Neural progenitor cell (in vitro differentiated cells): ENCODE measurements at regions not wholly inside any gene's neighbourhood (a gene's known extent, or its start where the extent isn't known, plus 50 kb on each side); places are given as distances from the start of the nearest gene placed in this dataset.

ENCODE experiments used
- DNase-seq: peaks from one replicate; pipeline ENCODE4 v3.0.0-alpha.2; 2016; ENCODE audit warnings: low spot score
- H2AFZ ChIP-seq: fragments of 200-600 bp; sonication (generic); replicated peaks from 2 replicates; pipeline ENCODE4 v1.6.1; 2016; ENCODE audit warnings: antibody characterized with exemption
- H3F3A ChIP-seq: fragments of 200-600 bp; sonication (generic); 2 replicates; pipeline ENCODE4 v1.6.1; 2016; ENCODE audit warnings: antibody characterized with exemption, low read depth
- H3K27ac ChIP-seq: fragments of 200-600 bp; sonication (generic); 2 replicates; pipeline ENCODE4 v1.5.1; 2016; ENCODE audit warnings: mild to moderate bottlenecking
- H3K27me3 ChIP-seq: fragments of 200-600 bp; sonication (generic); 2 replicates; pipeline ENCODE4 v1.6.1; 2016; ENCODE audit warnings: mild to moderate bottlenecking, moderate library complexity
- H3K36me3 ChIP-seq: fragments of 200-600 bp; sonication (generic); 2 replicates; pipeline ENCODE4 v1.5.1; 2016
- H3K4me1 ChIP-seq: fragments of 200-600 bp; sonication (generic); 2 replicates; pipeline ENCODE4 v1.6.1; 2016; ENCODE audit warnings: mixed run types
- H3K4me2 ChIP-seq: fragments of 200-600 bp; sonication (generic); 2 replicates; pipeline ENCODE4 v1.6.1; 2016
- H3K4me3 ChIP-seq: fragments of 200-600 bp; sonication (generic); 2 replicates; pipeline ENCODE4 v1.5.1; 2016
- H3K79me2 ChIP-seq: fragments of 200-600 bp; sonication (generic); 2 replicates; pipeline ENCODE4 v1.6.1; 2016; ENCODE audit warnings: low read depth
- H3K9ac ChIP-seq: fragments of 200-600 bp; sonication (generic); 2 replicates; pipeline ENCODE4 v1.6.1; 2016
- H3K9me3 ChIP-seq: fragments of 200-600 bp; sonication (generic); 2 replicates; pipeline ENCODE4 v1.5.1; 2016; ENCODE audit warnings: low read depth
- H4K20me1 ChIP-seq: fragments of 200-600 bp; sonication (generic); 2 replicates; pipeline ENCODE4 v1.6.1; 2016; ENCODE audit warnings: low read depth
- H3K27ac Mint-ChIP-seq: 3 replicates; pipeline ENCODE4 v1.8.0; 2021; ENCODE audit warnings: mixed read lengths
- H3K27me3 Mint-ChIP-seq: 2 replicates; pipeline ENCODE4 v1.8.0; 2022; ENCODE audit warnings: low read depth, mild to moderate bottlenecking, inconsistent platforms, moderate library complexity, mixed read lengths; ENCODE audit not compliant: insufficient read depth
- H3K36me3 Mint-ChIP-seq: 3 replicates; pipeline ENCODE4 v1.8.0; 2021; ENCODE audit warnings: mixed read lengths
- H3K4me1 Mint-ChIP-seq: 3 replicates; pipeline ENCODE4 v1.8.0; 2021; ENCODE audit warnings: mixed read lengths
- H3K4me3 Mint-ChIP-seq: 3 replicates; pipeline ENCODE4 v1.8.0; 2021; ENCODE audit warnings: mild to moderate bottlenecking, moderate library complexity, mixed read lengths
- H3K9me3 Mint-ChIP-seq: 3 replicates; pipeline ENCODE4 v1.8.0; 2020; ENCODE audit warnings: mixed read lengths
- CTCF ChIP-seq: fragments of 200-600 bp; sonication (generic); IDR thresholded peaks from 2 replicates; pipeline ENCODE4 v1.5.1; 2017; ENCODE audit warnings: antibody characterized with exemption, mild to moderate bottlenecking
- EZH2 ChIP-seq: fragments of 200-600 bp; sonication (generic); IDR thresholded peaks from 2 replicates; pipeline ENCODE4 v1.6.1; 2017; ENCODE audit warnings: antibody characterized with exemption, mild to moderate bottlenecking, moderate library complexity
- EZH2phosphoT487 ChIP-seq: fragments of 200-600 bp; sonication (generic); IDR thresholded peaks from 2 replicates; pipeline ENCODE4 v1.6.1; 2017; ENCODE audit warnings: antibody characterized with exemption

GRCh38 chr1:238898856-238899255 lies 487.5 kb upstream of the CHRM3 start:
- Histone ChIP-seq H3K9ac (no peak overlapping the region), H3K36me3 (no peaks in the 10 kb centered on the region), H3K9me3 (no peaks in the 10 kb centered on the region), H3K79me2 (no peaks in the 10 kb centered on the region), H3K27me3 (no peaks in the 10 kb centered on the region), H3K4me2 (no peak overlapping the region), H3K4me3 (no peak overlapping the region), H3K27ac (no peak overlapping the region), H2AFZ (no peak overlapping the region), H3F3A (no peaks in the 10 kb centered on the region), H4K20me1 (no peaks in the 10 kb centered on the region), H3K4me1 (no peaks in the 10 kb centered on the region)
- TF ChIP-seq EZH2phosphoT487 (no peak), EZH2 (no peak), CTCF (no peak)
- no peaks in the 10 kb centered on the region for H3K4me1 Mint-ChIP-seq
- peaks cover 8% of the 10 kb centered on the region for H3K27me3 Mint-ChIP-seq
- DNase-seq = no peak
- no peak overlapping the region for H3K4me3 Mint-ChIP-seq
- no peak overlapping the region for H3K27ac Mint-ChIP-seq
- H3K36me3 Mint-ChIP-seq = peaks cover 2% of the 10 kb centered on the region
- H3K9me3 Mint-ChIP-seq = peaks cover 13% of the 10 kb centered on the region

GRCh38 chr1:238895911-238896310 lies 490.5 kb upstream of the CHRM3 start:
- no peak for TF ChIP-seq EZH2phosphoT487
- no peaks in the 10 kb centered on the region for H3F3A ChIP-seq
- H3K9ac ChIP-seq = no peak overlapping the region
- H3K9me3 ChIP-seq = no peaks in the 10 kb centered on the region
- H3K4me1 ChIP-seq = no peaks in the 10 kb centered on the region
- H3K4me3 ChIP-seq = no peak overlapping the region
- Mint-ChIP-seq H3K27me3 (peaks cover 7% of the 10 kb centered on the region), H3K36me3 (no peaks in the 10 kb centered on the region), H3K4me1 (no peaks in the 10 kb centered on the region), H3K27ac (no peak overlapping the region), H3K4me3 (no peak overlapping the region), H3K9me3 (no peaks in the 10 kb centered on the region)
- H3K4me2 ChIP-seq = no peak overlapping the region
- no peak for DNase-seq
- H4K20me1 ChIP-seq = no peaks in the 10 kb centered on the region
- H3K27ac ChIP-seq = no peak overlapping the region
- H3K79me2 ChIP-seq = no peaks in the 10 kb centered on the region
- no peaks in the 10 kb centered on the region for H3K27me3 ChIP-seq
- no peaks in the 10 kb centered on the region for H3K36me3 ChIP-seq
- no peak overlapping the region for H2AFZ ChIP-seq

- Histone ChIP-seq H3K27me3 (no peaks in the 10 kb centered on the region), H3K27ac (no peak overlapping the region), H3K4me2 (no peak overlapping the region), H3K36me3 (no peaks in the 10 kb centered on the region), H3K9me3 (no peaks in the 10 kb centered on the region), H3F3A (no peaks in the 10 kb centered on the region), H3K4me1 (no peaks in the 10 kb centered on the region), H2AFZ (no peak overlapping the region), H3K9ac (no peak overlapping the region), H4K20me1 (no peaks in the 10 kb centered on the region), H3K4me3 (no peak overlapping the region), H3K79me2 (no peaks in the 10 kb centered on the region)
- H3K27ac Mint-ChIP-seq = no peak overlapping the region
- TF ChIP-seq CTCF = no peak
- no peak for TF ChIP-seq EZH2phosphoT487
- no peak for TF ChIP-seq EZH2
- no peaks in the 10 kb centered on the region for H3K4me1 Mint-ChIP-seq
- H3K4me3 Mint-ChIP-seq = no peak overlapping the region
- H3K36me3 Mint-ChIP-seq = no peaks in the 10 kb centered on the region
- DNase-seq = no peak
- H3K9me3 Mint-ChIP-seq = no peaks in the 10 kb centered on the region
- peaks cover 3% of the 10 kb centered on the region for H3K27me3 Mint-ChIP-seq
Measured at GRCh38 chr1:238892612-238893011, 493.8 kb upstream of the CHRM3 start.

- no peak overlapping the region for H3K27ac ChIP-seq
- Mint-ChIP-seq H3K9me3 (no peaks in the 10 kb centered on the region), H3K36me3 (no peaks in the 10 kb centered on the region), H3K27me3 (no peaks in the 10 kb centered on the region), H3K4me1 (peaks cover 11% of the 10 kb centered on the region), H3K27ac (no peak overlapping the region), H3K4me3 (no peak overlapping the region)
- H3F3A ChIP-seq = no peaks in the 10 kb centered on the region
- DNase-seq = no peak
- no peak overlapping the region for H2AFZ ChIP-seq
- no peaks in the 10 kb centered on the region for H4K20me1 ChIP-seq
- no peaks in the 10 kb centered on the region for H3K9me3 ChIP-seq
- no peaks in the 10 kb centered on the region for H3K27me3 ChIP-seq
- no peaks in the 10 kb centered on the region for H3K4me1 ChIP-seq
- no peak overlapping the region for H3K4me2 ChIP-seq
- H3K79me2 ChIP-seq = no peaks in the 10 kb centered on the region
- H3K36me3 ChIP-seq = no peaks in the 10 kb centered on the region
- no peak overlapping the region for H3K9ac ChIP-seq
- TF ChIP-seq EZH2 = no peak
- TF ChIP-seq EZH2phosphoT487 = no peak
- TF ChIP-seq CTCF = no peak
- H3K4me3 ChIP-seq = no peak overlapping the region
Measured at GRCh38 chr1:238861342-238862066, 524.9 kb upstream of the CHRM3 start.
